Mesendoderm (in vitro differentiated cells): ENCODE measurements at regions not wholly inside any gene's neighbourhood (a gene's known extent, or its start where the extent isn't known, plus 50 kb on each side); places are given as distances from the start of the nearest gene placed in this dataset.
"Not testable (repeated sequence)": the region's sequence is repeated elsewhere in the genome, so short reads cannot be mapped to it uniquely, and the experiment has no call there.

Experiments
- DNase-seq: peaks from one replicate; pipeline ENCODE4 v3.0.0; 2013
- H2AK5ac ChIP-seq: 2 replicates; pipeline ENCODE4 v1.6.1; 2013; ENCODE audit warnings: low read length, inconsistent platforms
- H2BK120ac ChIP-seq: 2 replicates; pipeline ENCODE4 v1.6.1; 2013; ENCODE audit warnings: low read depth, mild to moderate bottlenecking, low read length, moderate library complexity, mixed read lengths
- H2BK15ac ChIP-seq: replicated peaks from 2 replicates; pipeline ENCODE4 v1.6.1; 2013; ENCODE audit warnings: low read depth, mild to moderate bottlenecking, moderate library complexity
- H2BK5ac ChIP-seq: 2 replicates; pipeline ENCODE4 v1.6.1; 2013; ENCODE audit warnings: low read length, inconsistent platforms
- H3K18ac ChIP-seq: 2 replicates; pipeline ENCODE4 v1.6.1; 2013; ENCODE audit warnings: mild to moderate bottlenecking, low read length, mixed read lengths
- H3K23ac ChIP-seq: one replicate; pipeline ENCODE4 v1.6.1; 2013; ENCODE audit warnings: low read length
- H3K27ac ChIP-seq: 2 replicates; pipeline ENCODE4 v1.5.1; 2013; ENCODE audit warnings: low read depth, mild to moderate bottlenecking, inconsistent platforms, low read length, moderate library complexity
- H3K27me3 ChIP-seq: 2 replicates; pipeline ENCODE4 v1.6.1; 2013; ENCODE audit warnings: low read length, control low read depth, mild to moderate bottlenecking, inconsistent platforms; ENCODE audit not compliant: insufficient read depth, poor library complexity
- H3K36me3 ChIP-seq: 2 replicates; pipeline ENCODE4 v1.6.1; 2013; ENCODE audit warnings: low read length, inconsistent platforms; ENCODE audit not compliant: control insufficient read depth, insufficient read depth
- H3K4ac ChIP-seq: one replicate; pipeline ENCODE4 v1.6.1; 2013; ENCODE audit warnings: low read depth, mild to moderate bottlenecking, low read length, moderate library complexity
- H3K4me1 ChIP-seq: 2 replicates; pipeline ENCODE4 v1.6.1; 2013; ENCODE audit warnings: low read depth, low read length, inconsistent platforms; ENCODE audit not compliant: control insufficient read depth
- H3K4me2 ChIP-seq: 2 replicates; pipeline ENCODE4 v1.6.1; 2013; ENCODE audit warnings: low read length
- H3K4me3 ChIP-seq: 2 replicates; pipeline ENCODE4 v1.5.1; 2013; ENCODE audit warnings: mild to moderate bottlenecking, low read length
- H3K56ac ChIP-seq: one replicate; pipeline ENCODE4 v1.6.1; 2013; ENCODE audit warnings: low read length
- H3K79me1 ChIP-seq: 2 replicates; pipeline ENCODE4 v1.6.1; 2013; ENCODE audit warnings: low read length, inconsistent platforms
- H3K79me2 ChIP-seq: 2 replicates; pipeline ENCODE4 v1.6.1; 2013; ENCODE audit warnings: mild to moderate bottlenecking, low read length; ENCODE audit not compliant: control insufficient read depth, insufficient read depth
- H3K9ac ChIP-seq: 2 replicates; pipeline ENCODE4 v1.6.1; 2013; ENCODE audit warnings: low read length, inconsistent platforms
- H4K5ac ChIP-seq: one replicate; pipeline ENCODE4 v1.6.1; 2013; ENCODE audit warnings: low read length
- H4K8ac ChIP-seq: one replicate; pipeline ENCODE4 v1.6.1; 2013; ENCODE audit warnings: low read depth, mild to moderate bottlenecking, control low read depth, low read length, moderate library complexity
- WGBS: extraction: QIAGEN DNeasy Blood & Tissue Kit; methylation state at CpG from one replicate; pipeline ENCODE4 v1.1.7; 2013; ENCODE audit warnings: low lambda C conversion rate, missing lambda C conversion rate; ENCODE audit not compliant: insufficient coverage; ENCODE audit errors: extremely low coverage; 5-methylcytosine and 5-hydroxymethylcytosine counted together

DNA sequence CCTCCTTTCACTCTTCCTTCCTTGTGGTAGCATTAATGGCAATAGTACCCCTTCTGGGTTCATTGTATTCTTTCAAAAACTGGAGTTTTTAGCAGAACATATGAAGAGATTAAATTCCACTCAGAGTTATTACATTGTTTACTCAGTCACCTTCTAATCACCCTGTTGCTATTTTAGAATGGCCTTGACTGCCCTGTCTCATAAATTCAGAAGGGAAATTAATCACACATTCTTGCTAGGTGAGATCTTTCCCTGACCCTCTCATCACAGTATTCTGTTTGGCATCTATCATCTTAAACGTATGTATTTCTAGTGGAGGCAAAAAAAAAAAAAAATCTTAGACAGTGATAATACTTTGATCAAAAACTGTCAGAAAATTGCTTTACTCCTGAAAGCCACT, 760.4 kb downstream of the ADCYAP1 start:
- Histone ChIP-seq H2AK5ac (no peak overlapping the region), H3K27ac (no peak overlapping the region), H3K4ac (no peak overlapping the region), H3K56ac (no peak overlapping the region), H3K4me1 (no peaks in the 10 kb centered on the region), H4K5ac (no peak overlapping the region), H3K79me2 (no peaks in the 10 kb centered on the region), H3K9ac (no peak overlapping the region), H2BK120ac (no peak overlapping the region), H3K4me3 (no peak overlapping the region), H3K18ac (no peak overlapping the region), H3K79me1 (no peaks in the 10 kb centered on the region), H2BK5ac (no peak overlapping the region), H3K27me3 (no peaks in the 10 kb centered on the region), H3K4me2 (no peak overlapping the region), H2BK15ac (no peak overlapping the region), H3K36me3 (no peaks in the 10 kb centered on the region), H3K23ac (no peak overlapping the region), H4K8ac (no peak overlapping the region)
- no peak for DNase-seq
- no CpG with 5 or more reads among the region's 1 CpG for WGBS

DNA sequence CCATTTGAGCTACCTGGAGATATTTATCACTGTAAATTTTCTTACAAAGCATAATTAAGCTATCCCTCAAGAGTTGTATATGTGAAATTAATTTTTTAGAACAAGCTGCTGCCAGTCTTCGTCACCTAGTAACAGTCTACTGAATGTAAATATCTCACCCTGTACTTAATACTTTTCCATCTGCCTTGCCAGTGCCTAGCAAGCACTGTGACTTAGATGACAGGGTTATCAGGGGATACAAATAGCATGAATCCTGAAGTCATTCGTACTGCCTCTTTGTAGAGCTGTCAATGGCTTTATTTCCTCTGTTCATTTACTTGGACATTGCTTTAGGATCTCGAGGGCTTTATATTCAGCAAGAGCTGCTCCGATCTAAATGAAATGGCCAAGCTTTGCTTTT, 763.6 kb downstream of the ADCYAP1 start:
- Histone ChIP-seq H3K4me1 (no peaks in the 10 kb centered on the region), H2BK120ac (no peak overlapping the region), H3K18ac (no peak overlapping the region), H3K79me2 (no peaks in the 10 kb centered on the region), H3K4me3 (no peak overlapping the region), H3K4me2 (no peak overlapping the region), H2BK5ac (no peak overlapping the region), H3K27me3 (no peaks in the 10 kb centered on the region), H2BK15ac (no peak overlapping the region), H3K79me1 (no peaks in the 10 kb centered on the region), H3K23ac (no peak overlapping the region), H4K8ac (no peak overlapping the region), H2AK5ac (no peak overlapping the region), H3K36me3 (no peaks in the 10 kb centered on the region), H3K56ac (no peak overlapping the region), H3K9ac (no peak overlapping the region), H3K27ac (no peak overlapping the region), H4K5ac (no peak overlapping the region), H3K4ac (no peak overlapping the region)
- no peak for DNase-seq
- no CpG with 5 or more reads among the region's 4 CpGs for WGBS

DNA sequence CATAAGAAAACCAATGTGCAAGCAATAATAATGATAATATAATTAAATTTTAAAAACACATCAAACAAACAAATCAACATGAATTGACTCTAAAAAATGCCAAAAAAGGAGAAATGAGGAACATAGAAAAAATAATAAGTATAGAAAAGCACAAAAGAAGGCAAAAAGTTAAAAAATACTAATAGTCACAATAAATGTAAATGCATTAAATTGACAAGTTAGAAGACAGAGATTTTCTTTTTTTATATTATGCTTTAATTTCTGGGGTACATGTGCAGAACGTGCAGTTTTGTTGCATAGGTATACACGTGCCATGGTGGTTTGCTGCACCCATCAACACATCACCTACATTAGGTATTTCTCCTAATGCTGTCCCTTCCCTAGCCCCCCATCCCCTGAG, 767.0 kb downstream of the ADCYAP1 start:
- H3K18ac ChIP-seq, H3K4me2 ChIP-seq, H3K36me3 ChIP-seq, H4K5ac ChIP-seq, H3K79me1 ChIP-seq, H3K56ac ChIP-seq, H3K23ac ChIP-seq, H3K4me3 ChIP-seq, H4K8ac ChIP-seq, H2BK5ac ChIP-seq, H3K27ac ChIP-seq, H3K79me2 ChIP-seq, H3K27me3 ChIP-seq, H3K4ac ChIP-seq, H3K4me1 ChIP-seq, H2BK15ac ChIP-seq, H2AK5ac ChIP-seq, H3K9ac ChIP-seq, DNase-seq, H2BK120ac ChIP-seq: not testable (repeated sequence)
- WGBS = no CpG with 5 or more reads among the region's 2 CpGs

DNA sequence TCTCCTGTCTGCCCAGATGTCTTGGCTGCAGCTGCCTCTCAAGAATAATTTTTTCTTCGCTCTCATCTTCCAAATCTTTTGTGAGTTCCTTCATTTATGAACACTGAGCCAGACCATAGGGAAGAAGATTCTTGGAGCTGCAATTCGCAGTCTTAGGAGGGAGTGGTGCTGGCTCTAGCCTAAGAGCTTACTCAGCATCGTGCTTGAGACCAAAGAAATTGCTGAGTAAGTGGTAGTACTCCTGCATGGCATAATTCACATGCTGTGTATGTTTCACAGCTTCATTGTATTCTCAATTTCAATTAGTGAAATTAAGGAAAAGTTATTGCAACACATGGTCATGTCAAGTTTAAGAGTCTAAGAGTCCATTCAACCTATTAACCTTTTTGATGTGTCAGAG, 771.7 kb downstream of the ADCYAP1 start:
- H2BK120ac ChIP-seq = no peak overlapping the region
- no peak overlapping the region for H3K9ac ChIP-seq
- H2BK15ac ChIP-seq = no peak overlapping the region
- WGBS = no CpG with 5 or more reads among the region's 3 CpGs
- no peak for DNase-seq
- no peak overlapping the region for H3K18ac ChIP-seq
- no peaks in the 10 kb centered on the region for H3K79me1 ChIP-seq
- no peak overlapping the region for H3K23ac ChIP-seq
- H3K4ac ChIP-seq = no peak overlapping the region
- no peak overlapping the region for H3K27ac ChIP-seq
- H3K36me3 ChIP-seq = no peaks in the 10 kb centered on the region
- no peak overlapping the region for H3K4me2 ChIP-seq
- no peak overlapping the region for H2BK5ac ChIP-seq
- H3K4me3 ChIP-seq = no peak overlapping the region
- no peak overlapping the region for H4K5ac ChIP-seq
- H2AK5ac ChIP-seq = no peak overlapping the region
- H4K8ac ChIP-seq = no peak overlapping the region
- no peak overlapping the region for H3K56ac ChIP-seq
- no peaks in the 10 kb centered on the region for H3K79me2 ChIP-seq
- H3K27me3 ChIP-seq = no peaks in the 10 kb centered on the region
- no peaks in the 10 kb centered on the region for H3K4me1 ChIP-seq

DNA sequence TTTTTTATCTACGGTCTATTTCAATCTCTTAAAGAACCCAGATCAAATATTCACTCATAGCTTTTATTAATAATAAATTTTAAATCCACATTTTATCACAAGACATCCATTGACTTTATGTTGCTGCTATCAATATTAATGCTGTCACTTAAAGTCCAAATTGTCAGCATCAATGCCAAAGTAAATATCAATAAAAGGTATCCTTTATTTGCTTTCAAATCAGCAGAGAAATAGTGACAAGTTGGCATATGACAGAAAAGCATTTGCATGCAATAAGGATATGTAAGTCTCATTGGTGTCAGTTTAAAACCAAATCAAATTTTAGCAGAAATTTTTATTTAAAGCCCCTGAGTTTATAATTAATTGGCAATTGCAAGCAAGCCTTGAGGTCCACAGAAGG, 775.4 kb downstream of the ADCYAP1 start:
- H2BK5ac ChIP-seq = no peak overlapping the region
- WGBS = 100% methylated on average over 1 of the region's 1 CpG

DNA sequence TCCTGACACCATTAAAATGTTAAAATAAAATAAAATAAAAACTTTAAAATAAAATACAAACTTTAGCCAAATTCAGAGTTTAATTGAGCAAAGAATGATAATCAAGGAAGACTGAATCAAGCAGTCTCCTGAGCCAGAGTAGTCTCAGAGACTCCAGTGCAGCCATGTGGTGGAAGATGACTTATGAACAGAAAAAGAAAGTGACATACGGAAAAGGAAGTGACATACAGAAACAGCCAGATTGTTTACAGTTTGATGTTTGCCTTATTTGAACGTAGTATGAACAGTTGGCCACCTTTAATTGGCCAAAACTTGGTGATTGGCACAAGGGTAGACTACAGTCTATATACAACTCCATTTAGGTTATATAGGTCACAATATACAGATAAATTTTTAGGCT, 787.2 kb downstream of the ADCYAP1 start:
- no CpG with 5 or more reads among the region's 2 CpGs for WGBS
- no peak overlapping the region for H4K5ac ChIP-seq

More for the DNA sequence above, 775.4 kb downstream of the ADCYAP1 start:
- no peaks in the 10 kb centered on the region for H3K36me3 ChIP-seq
- DNase-seq = no peak
- no peak overlapping the region for H3K9ac ChIP-seq
- no peaks in the 10 kb centered on the region for H3K4me1 ChIP-seq
- no peak overlapping the region for H2BK120ac ChIP-seq
- H3K27me3 ChIP-seq = no peaks in the 10 kb centered on the region
- no peak overlapping the region for H4K5ac ChIP-seq
- H3K18ac ChIP-seq = no peak overlapping the region
- H3K4me2 ChIP-seq = no peak overlapping the region
- no peak overlapping the region for H3K27ac ChIP-seq
- no peak overlapping the region for H3K4ac ChIP-seq
- H2AK5ac ChIP-seq = no peak overlapping the region
- H4K8ac ChIP-seq = no peak overlapping the region
- H3K23ac ChIP-seq = no peak overlapping the region
- no peak overlapping the region for H3K4me3 ChIP-seq
- no peaks in the 10 kb centered on the region for H3K79me2 ChIP-seq
- H3K79me1 ChIP-seq = no peaks in the 10 kb centered on the region
- H2BK15ac ChIP-seq = no peak overlapping the region
- no peak overlapping the region for H3K56ac ChIP-seq

More for the DNA sequence above, 787.2 kb downstream of the ADCYAP1 start:
- Histone ChIP-seq H3K56ac (no peak overlapping the region), H3K79me1 (no peaks in the 10 kb centered on the region), H2BK5ac (no peak overlapping the region), H3K4me3 (no peak overlapping the region), H2BK120ac (no peak overlapping the region), H3K27me3 (no peaks in the 10 kb centered on the region), H3K4me2 (no peak overlapping the region), H3K27ac (no peak overlapping the region), H2AK5ac (no peak overlapping the region), H3K18ac (no peak overlapping the region), H4K8ac (no peak overlapping the region), H3K9ac (no peak overlapping the region), H3K4me1 (no peaks in the 10 kb centered on the region), H3K4ac (no peak overlapping the region), H3K36me3 (no peaks in the 10 kb centered on the region), H3K23ac (no peak overlapping the region), H2BK15ac (no peak overlapping the region), H3K79me2 (no peaks in the 10 kb centered on the region)
- DNase-seq = no peak
